Body of pancreas (tissue), 4 donors: ENCODE measurements at regions not wholly inside any gene's neighbourhood (a gene's known extent, or its start where the extent isn't known, plus 50 kb on each side); places are given as distances from the start of the nearest gene placed in this dataset.

Experiments used
- ATAC-seq: fragments of 150-250 bp; one replicate; pipeline ENCODE4 v1.9.1; 2016
- DNase-seq, 4 donors: peaks; one replicate each; pipeline ENCODE4 v3.0.0-alpha.2; 2019
- H3K27ac ChIP-seq, 4 donors: fragments of 200-600 bp; sonication (generic); 1 replicate in 3 of 4; 2 replicates in 1 of 4; pipeline versions ENCODE4 v1.5.1 to v1.6.1; 2016 to 2019; ENCODE audit warnings: mild to moderate bottlenecking in 1 of 4, mixed read lengths in 1 of 4, moderate library complexity in 1 of 4
- H3K27me3 ChIP-seq, 2 donors: fragments of 200-600 bp; sonication (generic); one replicate each; pipeline ENCODE4 v1.6.0; 2016; ENCODE audit warnings: mild to moderate bottlenecking in 1 of 2
- H3K36me3 ChIP-seq, 2 donors: fragments of 200-600 bp; sonication (generic); replicated peaks in 1 of 2; 2 replicates each; pipeline ENCODE4 v1.5.1; 2016; ENCODE audit warnings: low read depth in 2 of 2; ENCODE audit not compliant: insufficient read depth in 1 of 2
- H3K4me1 ChIP-seq: fragments of 200-600 bp; sonication (generic); one replicate; pipeline ENCODE4 v1.6.0; 2016
- H3K4me3 ChIP-seq, 2 donors: fragments of 200-600 bp; sonication (generic); 1 replicate in 1 of 2; 2 replicates in 1 of 2; pipeline ENCODE4 v1.5.1; 2016 to 2019
- H3K9me3 ChIP-seq, 3 donors: fragments of 200-600 bp; sonication (generic); 1 replicate in 2 of 3; 2 replicates in 1 of 3; pipeline ENCODE4 v1.5.1; 2016
- CTCF ChIP-seq, 7 experiments: fragments of 450-650 bp in 4 of 7; fragments of 200-600 bp in 3 of 7; sonication (generic) in 3 of 7; IDR thresholded peaks; one replicate each; pipeline ENCODE4 v1.5.1; 2016 to 2019; ENCODE audit warnings: antibody characterized with exemption in 7 of 7
- POLR2A ChIP-seq, 3 donors: fragments of 450-650 bp; IDR thresholded peaks; one replicate each; pipeline ENCODE4 v1.6.1; 2016; ENCODE audit warnings: antibody characterized with exemption in 3 of 3, mild to moderate bottlenecking in 2 of 3
- WGBS, 2 donors: methylation state at CpG; one replicate each; pipeline ENCODE4 v1.1.5; 2017; 5-methylcytosine and 5-hydroxymethylcytosine counted together
- intact Hi-C: fragments of 100-400 bp; cut with DNase I; formaldehyde crosslinking; loops from one replicate; pipeline ENCODE4 v1.15.1; 2023

DNA sequence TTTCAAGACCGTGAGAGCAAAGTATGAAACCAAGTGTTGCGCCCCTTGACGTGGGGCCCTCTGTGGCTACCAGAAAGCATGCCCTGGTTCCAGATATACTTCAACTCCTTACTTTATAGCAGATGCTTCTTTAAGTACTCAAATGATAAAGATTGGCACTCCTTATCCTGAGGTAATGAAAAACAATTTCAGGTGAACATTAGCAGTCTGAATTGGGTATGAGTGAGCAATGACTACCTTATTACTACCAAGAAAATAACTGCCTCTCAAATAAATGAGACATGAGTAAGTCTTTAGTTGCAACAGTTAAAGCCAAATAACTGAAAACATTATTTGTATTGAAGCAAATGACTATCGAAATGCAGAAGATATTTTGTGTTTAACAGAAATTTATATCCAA, 408.7 kb downstream of the MMUT start:
- 70% methylated on average over 4 of the region's 4 CpGs for WGBS, 2 donors
- intact Hi-C loops: no loop called here

DNA sequence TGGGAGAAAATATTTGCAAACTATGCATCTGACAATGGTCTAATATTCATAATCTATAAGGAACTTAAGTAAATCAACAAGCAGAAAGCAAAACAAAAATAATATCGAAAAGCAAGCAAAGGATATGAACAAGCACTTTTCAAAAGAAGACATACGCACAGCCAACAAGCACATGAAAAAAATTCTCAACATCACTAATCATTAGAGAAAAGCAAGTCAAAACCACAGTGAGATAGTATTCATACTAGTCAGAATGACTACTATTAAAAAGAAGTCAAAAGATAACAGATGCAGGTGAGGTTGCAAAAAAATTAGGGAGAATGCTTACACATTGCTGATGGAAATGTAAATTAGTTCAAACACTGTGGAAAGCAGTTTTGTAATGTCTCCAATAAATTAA, 410.2 kb downstream of the MMUT start:
- intact Hi-C loops: no loop called here
- ATAC-seq (no peak), DNase-seq (no peak)
- no peak overlapping the region for H3K4me3 ChIP-seq
- TF ChIP-seq CTCF (IDR thresholded peaks at IDR 0.05) (no peak), POLR2A (IDR thresholded peaks at IDR 0.05) (no peak)
- no peaks in the 10 kb centered on the region for H3K36me3 ChIP-seq
- H3K27me3 ChIP-seq: no peaks in the 10 kb centered on the region
- 80 to 82% methylated on average over 2 of the region's 2 CpGs for WGBS, 2 donors
- no peaks in the 10 kb centered on the region for H3K9me3 ChIP-seq
- H3K4me1 ChIP-seq: no peaks in the 10 kb centered on the region
- H3K27ac ChIP-seq: no peak overlapping the region

More for the DNA sequence above, 408.7 kb downstream of the MMUT start:
- Histone ChIP-seq H3K27ac (no peak overlapping the region), H3K4me3 (no peak overlapping the region), H3K36me3 (no peaks in the 10 kb centered on the region), H3K9me3 (no peaks in the 10 kb centered on the region), H3K4me1 (no peaks in the 10 kb centered on the region), H3K27me3 (no peaks in the 10 kb centered on the region)
- DNase-seq (no peak), ATAC-seq (no peak)
- TF ChIP-seq POLR2A (IDR thresholded peaks at IDR 0.05): no peak
- TF ChIP-seq CTCF (IDR thresholded peaks at IDR 0.05): no peak

DNA sequence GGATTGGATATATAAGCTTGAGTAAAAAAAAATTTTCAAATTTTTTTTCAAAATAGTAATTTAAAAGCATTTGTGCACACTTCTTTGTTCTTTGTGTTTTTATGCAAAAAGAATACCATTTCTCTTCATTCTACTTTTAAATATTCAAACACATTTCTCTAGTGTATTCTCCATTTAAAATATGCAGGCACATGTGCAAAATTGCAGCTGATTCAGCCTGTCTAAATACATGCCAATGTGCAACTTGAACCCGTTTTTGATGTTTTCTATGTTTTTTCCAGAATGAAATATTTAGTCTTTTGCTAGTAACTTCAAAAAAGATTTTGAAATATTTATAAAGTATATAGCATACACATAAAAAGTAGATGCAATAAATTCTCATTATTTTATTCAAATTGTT, 411.8 kb downstream of the MMUT start:
- ATAC-seq (no peak), DNase-seq (no peak)
- intact Hi-C loops: no loop called here
- H3K27me3 ChIP-seq: no peaks in the 10 kb centered on the region
- H3K4me1 ChIP-seq: no peaks in the 10 kb centered on the region
- H3K9me3 ChIP-seq: no peaks in the 10 kb centered on the region
- TF ChIP-seq POLR2A (IDR thresholded peaks at IDR 0.05): no peak
- no peak for TF ChIP-seq CTCF (IDR thresholded peaks at IDR 0.05)
- no peak overlapping the region for H3K27ac ChIP-seq
- 29 to 30% methylated on average over 1 of the region's 1 CpG for WGBS, 2 donors
- no peak overlapping the region for H3K4me3 ChIP-seq
- H3K36me3 ChIP-seq: no peaks in the 10 kb centered on the region

- ATAC-seq (no peak), DNase-seq (no peak)
- H3K27me3 ChIP-seq: no peaks in the 10 kb centered on the region
- H3K9me3 ChIP-seq: no peaks in the 10 kb centered on the region
- no peaks in the 10 kb centered on the region for H3K36me3 ChIP-seq
- no peaks in the 10 kb centered on the region for H3K4me1 ChIP-seq
- H3K27ac ChIP-seq: no peak overlapping the region
- TF ChIP-seq CTCF (IDR thresholded peaks at IDR 0.05): no peak
- no peak for TF ChIP-seq POLR2A (IDR thresholded peaks at IDR 0.05)
- intact Hi-C loops: no loop called here
- no peak overlapping the region for H3K4me3 ChIP-seq
- 49 to 57% methylated on average over 1 of the region's 1 CpG for WGBS, 2 donors
Measured at GRCh38 chr6:49050584-49050983, 412.5 kb downstream of the MMUT start.

DNA sequence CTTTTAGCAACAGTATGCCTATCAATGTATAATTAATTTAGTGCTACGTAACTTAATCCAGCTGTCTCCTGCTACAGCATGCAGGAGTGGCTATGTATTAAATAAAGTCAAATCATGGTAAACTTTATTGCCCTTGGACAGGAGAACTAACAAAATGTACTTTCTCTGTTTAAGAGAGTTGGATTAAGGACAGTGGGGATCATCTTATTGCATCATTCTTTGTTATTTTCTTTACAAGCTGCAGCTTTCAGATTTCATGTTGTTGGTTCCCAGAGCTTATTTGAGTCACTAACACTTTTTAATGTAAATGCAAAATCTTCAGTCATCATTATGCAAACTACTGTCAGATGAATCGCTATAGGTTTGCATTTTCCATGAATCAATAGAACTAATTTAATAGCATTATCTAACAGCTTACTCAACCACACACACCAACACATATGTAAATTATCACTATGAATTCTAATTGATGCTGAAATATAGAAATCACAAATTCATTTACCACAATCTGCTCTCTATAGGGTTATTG, 424.7 kb downstream of the MMUT start:
- H3K36me3 ChIP-seq: no peaks in the 10 kb centered on the region
- no peaks in the 10 kb centered on the region for H3K27me3 ChIP-seq
- ATAC-seq: no peak
- 62 to 72% methylated on average over 2 of the region's 2 CpGs for WGBS, 2 donors
- H3K9me3 ChIP-seq: no peaks in the 10 kb centered on the region
- H3K4me1 ChIP-seq: no peaks in the 10 kb centered on the region
- TF ChIP-seq CTCF (IDR thresholded peaks at IDR 0.05) (no peak), POLR2A (IDR thresholded peaks at IDR 0.05) (no peak)
- no peak overlapping the region for H3K4me3 ChIP-seq
- H3K27ac ChIP-seq: no peak overlapping the region
- DNase-seq: no peak
- intact Hi-C loops: no loop called here
